K562 (cell line): ENCODE measurements at regions not wholly inside any gene's neighbourhood (a gene's known extent, or its start where the extent isn't known, plus 50 kb on each side); places are given as distances from the start of the nearest gene placed in this dataset.

ENCODE experiments used
- ATAC-seq: fragments of 200-7000 bp; cut with Tn5 transposase; 3 replicates; pipeline ENCODE4 v1.9.1; 2020; ENCODE audit warnings: moderate library complexity
- BruUV-seq: library from RNA; stranded (reverse); fragments of 400-500 nt; replicated peaks from 2 replicates; lab custom pipeline; 2021; lab: Mats Ljungman, UMichigan
- CTCF ChIA-PET: fragments of 300-600 bp; formaldehyde crosslinking; extraction: SDS; loops from one replicate; lab custom pipeline; 2021; ENCODE audit warnings: low intra/inter-chr PET ratio; lab: Yijun Ruan, JAX
- POLR2A ChIA-PET: fragments of 300-600, 350-650 bp; sonication (Branson Sonifier 250); formaldehyde crosslinking; extraction: SDS; loops from one replicate; lab custom pipeline; 2021; ENCODE audit warnings: antibody characterized with exemption, inconsistent platforms; lab: Yijun Ruan, JAX
- DNase-seq, 4 experiments: peaks; one replicate each; pipeline versions ENCODE4 v3.0.0 to v3.0.0-alpha.2; 2011 to 2018; ENCODE audit warnings: low spot score in 3 of 4, mixed read lengths in 3 of 4; ENCODE audit errors: extremely low read depth in 1 of 4
- FAIRE-seq: peaks from 2 replicates; lab custom pipeline; 2011; peaks lifted over from hg19 to GRCh38; lab: Jason Lieb, UNC
- H2AFZ ChIP-seq: 2 replicates; pipeline ENCODE4 v1.6.0; 2011; ENCODE audit warnings: low read depth, low read length, control low read depth, inconsistent platforms
- H3K27ac ChIP-seq: fragments of 200-600 bp; 3 replicates; pipeline ENCODE4 v1.8.0; 2011; ENCODE audit warnings: low read depth, mild to moderate bottlenecking, control low read depth, inconsistent platforms, low read length, moderate library complexity, mixed read lengths; ENCODE audit errors: extremely low read depth
- H3K27me3 ChIP-seq, 2 experiments: fragments of 300-600 bp in 1 of 2; 2 replicates in 1 of 2; 3 replicates in 1 of 2; pipeline versions ENCODE4 v1.6.0 to v1.8.0; 2011; ENCODE audit warnings: inconsistent platforms in 2 of 2, low read length in 2 of 2, mild to moderate bottlenecking in 1 of 2, mixed read lengths in 1 of 2, moderate library complexity in 1 of 2; ENCODE audit not compliant: control insufficient read depth in 2 of 2, insufficient read depth in 2 of 2
- H3K36me3 ChIP-seq: fragments of 300-600 bp; 3 replicates; pipeline ENCODE4 v1.8.0; 2011; ENCODE audit warnings: mild to moderate bottlenecking, low read length, inconsistent platforms; ENCODE audit not compliant: control insufficient read depth, insufficient read depth
- H3K4me1 ChIP-seq, 2 experiments: fragments of 200-600 bp in 1 of 2; replicated peaks in 1 of 2; 2 replicates in 1 of 2; 3 replicates in 1 of 2; pipeline versions ENCODE4 v1.5.1 to v1.8.0; 2011; ENCODE audit warnings: inconsistent platforms in 2 of 2, low read length in 2 of 2, mild to moderate bottlenecking in 1 of 2, mixed read lengths in 1 of 2, moderate library complexity in 1 of 2; ENCODE audit not compliant: control insufficient read depth in 2 of 2, insufficient read depth in 2 of 2
- H3K4me2 ChIP-seq: 2 replicates; pipeline ENCODE4 v1.6.1; 2011; ENCODE audit warnings: low read length, control low read depth, inconsistent platforms, mixed read lengths; ENCODE audit not compliant: insufficient read depth
- H3K4me3 ChIP-seq: fragments of 200-600 bp; sonication (generic), shearing (Covaris generic); 2 replicates; pipeline ENCODE4 v1.5.1; 2016; ENCODE audit warnings: control low read depth, inconsistent platforms
- H3K79me2 ChIP-seq: fragments of 200-600 bp; 3 replicates; pipeline ENCODE4 v1.8.0; 2011; ENCODE audit warnings: low read length, inconsistent platforms; ENCODE audit not compliant: control insufficient read depth, insufficient read depth
- H3K9ac ChIP-seq, 2 experiments: 2 replicates each; pipeline versions ENCODE4 v1.6.0 to v1.6.1; 2011; ENCODE audit warnings: low read depth in 2 of 2, low read length in 2 of 2, control low read depth in 1 of 2, inconsistent platforms in 1 of 2, mild to moderate bottlenecking in 1 of 2, mixed read lengths in 1 of 2; ENCODE audit not compliant: insufficient read depth in 1 of 2
- H3K9me1 ChIP-seq: one replicate; pipeline ENCODE4 v1.6.0; 2011; ENCODE audit warnings: inconsistent platforms, mild to moderate bottlenecking, low read length, moderate library complexity; ENCODE audit not compliant: control insufficient read depth, insufficient read depth
- H3K9me3 ChIP-seq: replicated peaks from 2 replicates; pipeline ENCODE4 v1.5.1; 2011; ENCODE audit warnings: low read depth, low read length, inconsistent platforms; ENCODE audit not compliant: control insufficient read depth, insufficient read depth
- H4K20me1 ChIP-seq: replicated peaks from 2 replicates; pipeline ENCODE4 v1.6.1; 2011; ENCODE audit warnings: low read length, inconsistent platforms, mixed read lengths; ENCODE audit not compliant: control insufficient read depth, insufficient read depth
- CBFA2T2 ChIP-seq: fragments of 450-650 bp; conservative IDR thresholded peaks from 2 replicates; pipeline ENCODE4 v1.6.1; 2017; ENCODE audit warnings: mild to moderate bottlenecking
- EP300 ChIP-seq: IDR thresholded peaks from 2 replicates; pipeline ENCODE4 v1.6.1; 2012; ENCODE audit warnings: low read length, improper control_type of control experiment
- HNRNPL ChIP-seq: fragments of 200-400 bp; formaldehyde crosslinking; IDR thresholded peaks from 2 replicates; pipeline ENCODE4 v1.6.1; 2017; ENCODE audit warnings: low read depth, mild to moderate bottlenecking, low read length
- SRSF3 ChIP-seq: fragments of 200-400 bp; formaldehyde crosslinking; IDR thresholded peaks from 2 replicates; pipeline ENCODE4 v1.6.1; 2016; ENCODE audit warnings: mild to moderate bottlenecking, low read length, moderate library complexity; ENCODE audit not compliant: insufficient read depth
- TFAM ChIP-seq: fragments of 250-450 bp; sonication (Bioruptor Pico); conservative IDR thresholded peaks from 2 replicates; pipeline ENCODE4 v1.5.0; 2021; ENCODE audit warnings: mild to moderate bottlenecking, moderate library complexity
- ZNF212 ChIP-seq: fragments of 450-650 bp; formaldehyde crosslinking; IDR thresholded peaks from 2 replicates; pipeline ENCODE4 v1.4.0; 2020; ENCODE audit warnings: mild to moderate bottlenecking
- ZNF311 ChIP-seq: fragments of 250-450 bp; sonication (Bioruptor Pico); IDR thresholded peaks from 2 replicates; pipeline ENCODE4 v1.4.0; 2020; ENCODE audit warnings: mild to moderate bottlenecking, moderate library complexity
- ZNF764 ChIP-seq: fragments of 250-450 bp; sonication (Bioruptor Pico); IDR thresholded peaks from 2 replicates; pipeline ENCODE4 v1.4.0; 2020; ENCODE audit warnings: low read depth, mild to moderate bottlenecking, moderate library complexity
- WGBS: fragments of 100-300 bp; shearing (Covaris generic); methylation state at CpG from one replicate; pipeline ENCODE4 v1.1.6; 2016; ENCODE audit warnings: low coverage, mixed read lengths; ENCODE audit not compliant: insufficient coverage; ENCODE audit errors: missing lambda C conversion rate; 5-methylcytosine and 5-hydroxymethylcytosine counted together
- in situ Hi-C: fragments of 300-500 bp; cut with MboI; formaldehyde crosslinking; loops from 4 replicates; pipeline ENCODE4 v1.15.0; 2018; ENCODE audit warnings: inconsistent platforms, mixed read lengths
- intact Hi-C: fragments of 100-400 bp; cut with micrococcal nuclease; formaldehyde crosslinking; loops from 2 replicates; pipeline ENCODE4 v1.14.2; 2022
- TF ChIP-seq, protein P1 (sequence below), 2 experiments: fragments of 450-650 bp; IDR thresholded peaks; 2 replicates each; pipeline ENCODE4 v1.6.1; 2018; ENCODE audit warnings: mild to moderate bottlenecking in 2 of 2, low read depth in 1 of 2; ENCODE audit not compliant: partially characterized antibody in 2 of 2
- TF ChIP-seq, protein P2 (sequence below): fragments of 250-450 bp; sonication (Bioruptor Pico); IDR thresholded peaks from 2 replicates; pipeline ENCODE4 v1.5.0; 2021; ENCODE audit warnings: mild to moderate bottlenecking, moderate library complexity
- TF ChIP-seq, protein P3 (sequence below), 3 experiments: IDR thresholded peaks in 2 of 3; conservative IDR thresholded peaks in 1 of 3; 2 replicates each; pipeline ENCODE4 v1.5.1; 2011 to 2012; ENCODE audit warnings: low read length in 3 of 3, mild to moderate bottlenecking in 3 of 3, control low read depth in 2 of 3, improper control_type of control experiment in 1 of 3, inconsistent platforms in 1 of 3, low read depth in 1 of 3, mixed read lengths in 1 of 3, moderate library complexity in 1 of 3; ENCODE audit not compliant: insufficient read depth in 2 of 3

DNA sequence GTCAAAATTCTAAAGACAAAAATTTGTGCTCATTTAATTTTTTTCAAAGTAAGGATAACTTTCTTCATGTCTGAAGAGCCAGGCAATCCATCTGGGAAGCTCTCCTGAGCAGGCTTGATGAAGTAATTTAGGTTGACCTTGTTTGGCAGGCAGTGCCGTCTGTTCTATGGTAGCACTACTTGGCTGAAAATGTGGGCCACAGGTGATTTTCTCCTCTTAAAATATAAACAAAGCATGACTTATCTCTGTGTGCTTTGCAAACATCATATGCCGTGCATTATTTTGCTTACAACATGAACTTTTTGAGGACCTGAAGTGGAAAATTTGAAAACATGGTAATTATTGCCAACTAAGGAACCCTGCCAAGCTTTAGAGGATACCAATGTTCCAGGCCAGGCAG, 143.2 kb downstream of the RAP2B start (continued):
- TF ChIP-seq, protein P1, sequence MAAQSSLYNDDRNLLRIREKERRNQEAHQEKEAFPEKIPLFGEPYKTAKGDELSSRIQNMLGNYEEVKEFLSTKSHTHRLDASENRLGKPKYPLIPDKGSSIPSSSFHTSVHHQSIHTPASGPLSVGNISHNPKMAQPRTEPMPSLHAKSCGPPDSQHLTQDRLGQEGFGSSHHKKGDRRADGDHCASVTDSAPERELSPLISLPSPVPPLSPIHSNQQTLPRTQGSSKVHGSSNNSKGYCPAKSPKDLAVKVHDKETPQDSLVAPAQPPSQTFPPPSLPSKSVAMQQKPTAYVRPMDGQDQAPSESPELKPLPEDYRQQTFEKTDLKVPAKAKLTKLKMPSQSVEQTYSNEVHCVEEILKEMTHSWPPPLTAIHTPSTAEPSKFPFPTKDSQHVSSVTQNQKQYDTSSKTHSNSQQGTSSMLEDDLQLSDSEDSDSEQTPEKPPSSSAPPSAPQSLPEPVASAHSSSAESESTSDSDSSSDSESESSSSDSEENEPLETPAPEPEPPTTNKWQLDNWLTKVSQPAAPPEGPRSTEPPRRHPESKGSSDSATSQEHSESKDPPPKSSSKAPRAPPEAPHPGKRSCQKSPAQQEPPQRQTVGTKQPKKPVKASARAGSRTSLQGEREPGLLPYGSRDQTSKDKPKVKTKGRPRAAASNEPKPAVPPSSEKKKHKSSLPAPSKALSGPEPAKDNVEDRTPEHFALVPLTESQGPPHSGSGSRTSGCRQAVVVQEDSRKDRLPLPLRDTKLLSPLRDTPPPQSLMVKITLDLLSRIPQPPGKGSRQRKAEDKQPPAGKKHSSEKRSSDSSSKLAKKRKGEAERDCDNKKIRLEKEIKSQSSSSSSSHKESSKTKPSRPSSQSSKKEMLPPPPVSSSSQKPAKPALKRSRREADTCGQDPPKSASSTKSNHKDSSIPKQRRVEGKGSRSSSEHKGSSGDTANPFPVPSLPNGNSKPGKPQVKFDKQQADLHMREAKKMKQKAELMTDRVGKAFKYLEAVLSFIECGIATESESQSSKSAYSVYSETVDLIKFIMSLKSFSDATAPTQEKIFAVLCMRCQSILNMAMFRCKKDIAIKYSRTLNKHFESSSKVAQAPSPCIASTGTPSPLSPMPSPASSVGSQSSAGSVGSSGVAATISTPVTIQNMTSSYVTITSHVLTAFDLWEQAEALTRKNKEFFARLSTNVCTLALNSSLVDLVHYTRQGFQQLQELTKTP (IDR thresholded peaks at IDR 0.05; ENCODE audit: low read depth in 1 of 2, partially characterized antibody in 2 of 2) = no peak
- TF ChIP-seq CBFA2T2 (no peak), HNRNPL (no peak)
- TF ChIP-seq, all 486 proteins: peak for 0

DNA sequence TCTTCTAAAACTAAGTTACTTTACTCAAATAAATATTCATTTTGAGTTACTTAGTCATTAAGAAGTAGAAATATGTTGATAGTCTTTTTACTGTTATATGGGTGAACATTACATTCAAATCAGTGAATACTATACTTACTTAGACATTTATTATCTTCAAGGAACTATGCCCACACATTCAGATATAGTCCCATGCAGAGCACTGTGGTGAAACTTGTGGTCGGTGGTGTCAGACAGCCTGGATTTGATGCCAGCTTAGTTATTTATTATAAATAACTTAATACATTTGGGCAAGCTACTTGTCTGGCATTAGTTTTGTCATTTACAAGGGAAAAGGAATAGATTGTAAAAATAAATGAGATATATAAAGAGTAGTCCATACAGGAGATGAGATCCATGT, 149.5 kb downstream of the RAP2B start:
- Histone ChIP-seq H2AFZ (peak overlapping the region; percentile 58), H3K9ac (no peak overlapping the region), H3K9me1 (no peaks in the 10 kb centered on the region), H3K27ac (no peak overlapping the region), H3K4me2 (no peak overlapping the region), H4K20me1 (no peaks in the 10 kb centered on the region), H3K79me2 (no peaks in the 10 kb centered on the region), H3K27me3 (no peaks in the 10 kb centered on the region), H3K9me3 (no peaks in the 10 kb centered on the region), H3K4me1 (no peaks in the 10 kb centered on the region), H3K36me3 (no peaks in the 10 kb centered on the region), H3K4me3 (no peak overlapping the region)
- in situ Hi-C loops (no loop called here), intact Hi-C loops (no loop called here)
- POLR2A ChIA-PET = no interaction called here
- CTCF ChIA-PET = no interaction called here
- no peak for ATAC-seq
- BruUV-seq = no TSS peak
- DNase-seq = no peak
- no peak for FAIRE-seq
- 31% methylated on average over 1 of the region's 1 CpG for WGBS
- TF ChIP-seq SRSF3 = no peak
- no peak for TF ChIP-seq EP300
- TF ChIP-seq ZNF212 (CRISPR knock-in tag) = no peak
- TF ChIP-seq, protein P2, sequence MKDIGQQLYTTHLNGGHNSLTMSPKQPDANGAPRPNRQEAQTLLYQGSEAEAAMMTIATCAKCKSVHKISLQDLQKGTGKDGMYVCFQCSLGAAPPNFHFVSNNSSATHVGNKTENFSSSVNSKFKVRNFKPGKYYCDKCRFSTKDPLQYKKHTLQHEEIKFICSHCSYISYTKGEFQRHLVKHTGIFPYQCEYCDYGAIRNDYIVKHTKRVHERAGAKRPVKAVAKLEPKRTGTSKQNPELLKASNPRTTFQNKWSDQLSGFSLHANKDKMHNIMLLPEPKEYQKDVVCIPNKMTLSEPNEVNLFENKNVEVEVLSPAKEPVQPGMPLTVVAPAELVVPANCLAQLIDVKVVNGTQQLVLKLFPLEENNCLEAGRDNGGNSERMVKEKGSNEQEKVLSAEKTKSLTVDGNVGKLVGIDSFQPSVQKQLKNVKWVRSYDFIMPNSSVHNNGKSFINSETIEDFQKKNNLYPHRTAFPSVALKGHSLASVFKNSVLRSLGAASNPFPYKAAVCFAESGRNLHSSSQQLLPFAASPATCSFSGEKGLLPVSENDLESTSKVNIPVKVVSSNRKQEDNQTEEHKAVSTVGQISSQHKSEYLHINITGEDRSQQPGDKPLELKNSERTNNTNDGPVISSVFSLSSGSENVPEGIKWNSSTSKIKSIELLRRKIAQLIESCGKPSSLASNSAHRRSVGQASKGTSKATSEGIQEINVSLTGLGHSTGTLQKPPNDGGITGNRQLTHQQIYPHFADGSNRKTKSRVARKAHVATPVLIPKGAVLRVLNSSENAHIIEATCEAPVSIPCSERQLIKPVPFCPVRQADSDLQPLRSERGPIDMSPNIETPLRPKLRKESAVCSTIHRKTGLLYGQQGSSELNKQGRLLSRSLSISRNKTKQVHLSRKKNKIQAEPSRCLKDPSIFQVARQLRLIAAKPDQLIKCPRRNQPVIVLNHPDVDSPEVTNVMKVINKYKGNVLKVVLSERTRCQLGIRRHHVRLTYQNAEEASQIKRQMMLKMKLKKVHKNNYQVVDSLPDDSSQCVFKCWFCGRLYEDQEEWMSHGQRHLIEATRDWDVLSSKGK (CRISPR knock-in tag) = no peak
- no peak for TF ChIP-seq TFAM (CRISPR knock-in tag)
- TF ChIP-seq, protein P3, sequence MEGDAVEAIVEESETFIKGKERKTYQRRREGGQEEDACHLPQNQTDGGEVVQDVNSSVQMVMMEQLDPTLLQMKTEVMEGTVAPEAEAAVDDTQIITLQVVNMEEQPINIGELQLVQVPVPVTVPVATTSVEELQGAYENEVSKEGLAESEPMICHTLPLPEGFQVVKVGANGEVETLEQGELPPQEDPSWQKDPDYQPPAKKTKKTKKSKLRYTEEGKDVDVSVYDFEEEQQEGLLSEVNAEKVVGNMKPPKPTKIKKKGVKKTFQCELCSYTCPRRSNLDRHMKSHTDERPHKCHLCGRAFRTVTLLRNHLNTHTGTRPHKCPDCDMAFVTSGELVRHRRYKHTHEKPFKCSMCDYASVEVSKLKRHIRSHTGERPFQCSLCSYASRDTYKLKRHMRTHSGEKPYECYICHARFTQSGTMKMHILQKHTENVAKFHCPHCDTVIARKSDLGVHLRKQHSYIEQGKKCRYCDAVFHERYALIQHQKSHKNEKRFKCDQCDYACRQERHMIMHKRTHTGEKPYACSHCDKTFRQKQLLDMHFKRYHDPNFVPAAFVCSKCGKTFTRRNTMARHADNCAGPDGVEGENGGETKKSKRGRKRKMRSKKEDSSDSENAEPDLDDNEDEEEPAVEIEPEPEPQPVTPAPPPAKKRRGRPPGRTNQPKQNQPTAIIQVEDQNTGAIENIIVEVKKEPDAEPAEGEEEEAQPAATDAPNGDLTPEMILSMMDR (IDR thresholded peaks at IDR 0.05 in 2 of 3, conservative IDR thresholded peaks at IDR 0.05 in 1 of 3; ENCODE audit: insufficient read depth in 2 of 3, low read depth in 1 of 3, low read length in 3 of 3) = no peak
- TF ChIP-seq ZNF764 (CRISPR knock-in tag) = no peak
- no peak for TF ChIP-seq ZNF311 (CRISPR knock-in tag)
